GM23338 (cell line): ENCODE measurements at regions not wholly inside any gene's neighbourhood (a gene's known extent, or its start where the extent isn't known, plus 50 kb on each side); places are given as distances from the start of the nearest gene placed in this dataset.

Experiments used
- CREB1 ChIP-seq: fragments of 250-450 bp; sonication (Bioruptor Pico); IDR thresholded peaks from 2 replicates; pipeline ENCODE4 v1.5.0; 2020; ENCODE audit warnings: low read depth, mild to moderate bottlenecking, moderate library complexity
- CTCF ChIP-seq, 2 experiments: fragments of 200-600 bp in 1 of 2; sonication (generic) in 1 of 2; conservative IDR thresholded peaks; 2 replicates each; pipeline versions ENCODE4 v1.5.1 to v1.6.1; 2016 to 2017; ENCODE audit warnings: antibody characterized with exemption in 2 of 2, low read depth in 2 of 2, mild to moderate bottlenecking in 2 of 2, moderate library complexity in 1 of 2
- EZH2 ChIP-seq: fragments of 200-600 bp; sonication (generic); IDR thresholded peaks from one replicate; pipeline ENCODE4 v1.8.0; 2017; ENCODE audit warnings: antibody characterized with exemption, mild to moderate bottlenecking, low read depth; ENCODE audit not compliant: unreplicated experiment
- EZH2phosphoT487 ChIP-seq: fragments of 200-600 bp; sonication (generic); IDR thresholded peaks from one replicate; pipeline ENCODE4 v1.8.1; 2018; ENCODE audit warnings: antibody characterized with exemption; ENCODE audit not compliant: unreplicated experiment
- JUNB ChIP-seq: IDR thresholded peaks from one replicate; pipeline ENCODE4 v1.6.1; 2016; ENCODE audit warnings: antibody characterized with exemption; ENCODE audit not compliant: unreplicated experiment
- NANOG ChIP-seq: IDR thresholded peaks from 2 replicates; pipeline ENCODE4 v1.6.1; 2016; ENCODE audit warnings: antibody characterized with exemption, borderline replicate concordance
- POLR2AphosphoS5 ChIP-seq: IDR thresholded peaks from 2 replicates; pipeline ENCODE4 v1.6.1; 2016; ENCODE audit warnings: antibody characterized with exemption, low read depth
- ZNF114 ChIP-seq: fragments of 250-450 bp; sonication (Bioruptor Pico); IDR thresholded peaks from 2 replicates; pipeline ENCODE4 v1.5.0; 2020; ENCODE audit warnings: mild to moderate bottlenecking, moderate library complexity
- TF ChIP-seq, protein P1 (sequence below): IDR thresholded peaks from one replicate; pipeline ENCODE4 v1.6.1; 2018; ENCODE audit warnings: antibody characterized with exemption; ENCODE audit not compliant: unreplicated experiment

- TF ChIP-seq EZH2phosphoT487: no peak
- TF ChIP-seq CTCF (conservative IDR thresholded peaks at IDR 0.05; ENCODE audit: low read depth in 2 of 2): no peak
- no peak for TF ChIP-seq POLR2AphosphoS5
- no peak for TF ChIP-seq EZH2
- TF ChIP-seq, protein P1, sequence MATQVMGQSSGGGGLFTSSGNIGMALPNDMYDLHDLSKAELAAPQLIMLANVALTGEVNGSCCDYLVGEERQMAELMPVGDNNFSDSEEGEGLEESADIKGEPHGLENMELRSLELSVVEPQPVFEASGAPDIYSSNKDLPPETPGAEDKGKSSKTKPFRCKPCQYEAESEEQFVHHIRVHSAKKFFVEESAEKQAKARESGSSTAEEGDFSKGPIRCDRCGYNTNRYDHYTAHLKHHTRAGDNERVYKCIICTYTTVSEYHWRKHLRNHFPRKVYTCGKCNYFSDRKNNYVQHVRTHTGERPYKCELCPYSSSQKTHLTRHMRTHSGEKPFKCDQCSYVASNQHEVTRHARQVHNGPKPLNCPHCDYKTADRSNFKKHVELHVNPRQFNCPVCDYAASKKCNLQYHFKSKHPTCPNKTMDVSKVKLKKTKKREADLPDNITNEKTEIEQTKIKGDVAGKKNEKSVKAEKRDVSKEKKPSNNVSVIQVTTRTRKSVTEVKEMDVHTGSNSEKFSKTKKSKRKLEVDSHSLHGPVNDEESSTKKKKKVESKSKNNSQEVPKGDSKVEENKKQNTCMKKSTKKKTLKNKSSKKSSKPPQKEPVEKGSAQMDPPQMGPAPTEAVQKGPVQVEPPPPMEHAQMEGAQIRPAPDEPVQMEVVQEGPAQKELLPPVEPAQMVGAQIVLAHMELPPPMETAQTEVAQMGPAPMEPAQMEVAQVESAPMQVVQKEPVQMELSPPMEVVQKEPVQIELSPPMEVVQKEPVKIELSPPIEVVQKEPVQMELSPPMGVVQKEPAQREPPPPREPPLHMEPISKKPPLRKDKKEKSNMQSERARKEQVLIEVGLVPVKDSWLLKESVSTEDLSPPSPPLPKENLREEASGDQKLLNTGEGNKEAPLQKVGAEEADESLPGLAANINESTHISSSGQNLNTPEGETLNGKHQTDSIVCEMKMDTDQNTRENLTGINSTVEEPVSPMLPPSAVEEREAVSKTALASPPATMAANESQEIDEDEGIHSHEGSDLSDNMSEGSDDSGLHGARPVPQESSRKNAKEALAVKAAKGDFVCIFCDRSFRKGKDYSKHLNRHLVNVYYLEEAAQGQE: no peak
- TF ChIP-seq ZNF114 (CRISPR knock-in tag): no peak
- no peak for TF ChIP-seq CREB1 (CRISPR knock-in tag)
- no peak for TF ChIP-seq NANOG
- no peak for TF ChIP-seq JUNB
Measured at GRCh38 chr11:80925321-80925720, 1484.5 kb upstream of the TENM4 start.
